OCI-M2 (cell line): ENCODE measurements at regions not wholly inside any gene's neighbourhood (a gene's known extent, or its start where the extent isn't known, plus 50 kb on each side); places are given as distances from the start of the nearest gene placed in this dataset.
"Not testable (repeated sequence)": the region's sequence is repeated elsewhere in the genome, so short reads cannot be mapped to it uniquely, and the experiment has no call there.

ENCODE experiments used
- DNase-seq: peaks from one replicate; lab custom pipeline; 2025; ENCODE audit not compliant: unreplicated experiment; lab: John Stamatoyannopoulos, UW

DNA sequence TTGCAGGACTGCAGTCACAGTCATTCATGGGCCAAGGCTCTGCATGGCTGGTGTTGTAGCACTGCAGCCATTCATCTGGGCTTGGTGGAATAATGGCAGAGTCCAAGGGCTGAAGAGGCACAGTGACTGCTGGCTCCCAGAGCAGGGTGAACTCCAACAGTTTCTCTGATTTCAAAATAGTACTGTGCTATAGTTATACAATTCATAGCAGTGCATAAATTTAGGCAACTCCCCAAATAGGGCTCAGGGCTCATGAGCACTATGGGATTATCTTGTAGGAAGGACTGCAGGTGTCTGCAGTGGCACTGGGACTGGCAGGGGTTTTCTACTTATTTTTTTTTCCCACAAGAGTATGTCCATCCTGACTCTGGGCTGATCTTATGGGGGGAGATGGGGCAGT lies 642.5 kb upstream of the SGCD start:
- no peak for DNase-seq

DNA sequence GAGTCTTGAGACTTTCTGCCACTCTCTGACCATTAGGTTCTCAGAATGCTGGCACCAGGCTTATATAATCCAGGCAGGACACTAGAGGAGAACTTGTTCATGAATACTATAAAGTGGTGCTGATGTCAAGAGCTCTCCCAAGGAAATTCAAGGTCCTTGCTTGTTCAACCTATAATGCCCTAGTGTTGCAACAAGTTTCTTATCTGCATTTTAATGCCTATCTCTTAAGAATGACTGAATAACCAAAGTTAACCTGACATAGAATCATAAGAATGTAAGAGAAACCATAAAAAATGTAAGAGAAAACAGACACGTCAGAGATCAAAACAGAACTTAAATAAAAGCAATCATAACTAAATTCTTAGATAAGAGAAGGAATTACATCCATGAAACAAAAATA lies 640.8 kb upstream of the SGCD start:
- DNase-seq = no peak

DNA sequence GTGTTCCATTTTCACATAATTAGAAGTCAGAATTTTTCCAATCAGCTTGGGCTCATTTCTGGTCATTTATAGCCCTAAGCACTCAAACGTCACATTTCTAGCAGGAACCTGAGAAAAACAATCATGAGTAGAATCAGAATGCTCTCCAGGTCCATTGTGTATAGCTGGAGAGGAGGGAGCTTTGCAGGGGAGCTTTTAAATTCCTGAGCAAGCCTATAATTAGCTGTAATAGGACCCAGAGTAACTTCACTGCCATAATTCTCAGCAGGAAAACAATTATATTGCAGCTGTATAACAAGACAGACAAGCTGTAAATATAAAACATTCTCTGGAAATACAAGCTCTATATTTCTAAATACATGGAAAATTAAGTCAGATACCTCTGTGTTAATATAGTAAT lies 637.6 kb upstream of the SGCD start:
- no peak for DNase-seq

DNA sequence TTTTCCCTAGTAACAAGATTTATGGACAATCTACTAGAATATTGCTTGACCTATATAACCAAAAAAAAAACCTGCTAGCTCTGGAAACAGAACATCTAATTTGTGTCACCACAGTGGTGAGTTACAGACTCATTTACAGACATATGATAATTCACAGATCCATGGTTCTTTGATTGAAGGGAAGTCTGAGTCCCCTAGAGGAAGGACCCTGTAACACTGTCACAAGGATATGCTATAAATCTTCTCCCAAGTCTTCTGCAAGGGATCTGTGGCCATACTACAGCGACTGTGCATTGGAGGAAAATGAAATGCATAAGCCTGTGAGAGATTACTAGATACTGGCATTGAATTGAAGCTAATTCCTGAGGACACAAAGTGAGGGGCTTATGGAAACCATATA lies 630.6 kb upstream of the SGCD start:
- no peak for DNase-seq

DNA sequence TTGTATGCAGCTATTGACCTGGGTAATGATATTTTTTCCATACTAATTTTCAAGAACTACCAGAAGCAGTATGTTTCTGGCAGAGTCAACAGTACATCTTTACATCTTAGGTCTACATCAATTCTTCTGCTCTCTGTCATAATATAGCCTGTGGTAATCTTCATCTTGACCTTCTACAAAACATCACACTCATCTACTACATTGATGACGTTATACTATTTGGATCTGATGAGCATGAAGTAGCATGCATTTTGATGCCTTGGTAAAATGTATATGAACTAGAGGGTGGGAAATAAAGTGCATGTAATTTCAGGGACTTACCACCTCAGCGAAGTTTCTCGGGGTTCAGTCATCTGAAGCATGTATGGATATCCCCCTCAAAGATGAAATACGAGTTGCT lies 629.7 kb upstream of the SGCD start:
- no peak for DNase-seq

DNA sequence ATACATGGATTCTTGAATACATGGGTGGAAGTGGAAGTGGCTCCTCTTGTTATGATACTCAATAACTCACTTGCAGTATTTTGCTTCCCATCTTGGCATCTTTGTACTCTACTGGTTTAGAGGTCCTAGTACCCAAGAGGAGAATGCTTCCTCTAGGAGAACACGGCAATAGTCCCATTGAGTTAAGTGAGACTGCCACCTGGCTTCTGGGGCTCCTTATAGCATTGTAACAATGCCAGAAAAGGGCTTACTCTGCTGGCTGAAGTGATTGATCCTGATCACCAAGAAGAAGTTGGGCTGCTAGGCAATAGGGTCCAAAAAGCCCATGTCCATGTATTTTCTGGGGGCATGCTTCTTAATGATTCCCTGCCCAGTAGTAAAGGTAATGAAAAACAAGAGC lies 627.6 kb upstream of the SGCD start:
- no peak for DNase-seq

DNA sequence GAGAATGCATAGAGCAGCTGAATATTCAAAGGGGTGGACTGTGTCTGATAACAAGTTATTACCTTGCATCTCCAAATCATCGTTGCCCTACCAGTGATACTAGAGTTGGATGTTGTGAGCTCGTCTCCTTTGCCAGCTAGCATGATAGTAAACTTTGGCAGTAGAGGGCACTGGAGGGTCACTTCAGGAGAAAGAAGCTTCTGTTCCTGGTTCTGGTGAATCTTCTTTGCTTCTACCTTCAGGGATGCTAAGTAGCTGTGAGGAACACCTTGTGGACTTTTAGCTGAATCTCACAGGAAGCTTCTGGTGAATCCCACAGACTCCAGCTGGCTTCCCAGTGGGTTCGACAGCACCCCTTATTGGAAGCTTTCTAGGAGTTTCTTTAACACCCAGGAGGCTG lies 626.6 kb upstream of the SGCD start:
- no peak for DNase-seq

DNA sequence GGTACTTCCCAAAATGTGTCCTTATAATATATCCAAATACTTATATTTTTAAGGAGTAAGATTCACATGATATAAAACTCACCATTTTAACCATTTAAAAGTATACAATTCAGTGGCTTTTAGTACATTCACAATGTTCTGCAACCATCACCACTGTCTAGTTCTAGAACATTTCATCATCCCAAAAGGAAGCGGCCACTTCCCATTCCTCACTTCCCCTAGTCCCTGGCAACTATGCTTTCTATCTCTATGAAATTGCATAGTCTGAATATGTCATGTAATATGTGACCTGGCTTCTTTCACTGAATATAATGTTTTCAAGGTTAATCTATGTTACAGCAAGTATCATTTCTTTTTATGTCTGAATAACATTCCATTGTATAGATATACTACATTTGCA lies 615.1 kb upstream of the SGCD start:
- no peak for DNase-seq

DNA sequence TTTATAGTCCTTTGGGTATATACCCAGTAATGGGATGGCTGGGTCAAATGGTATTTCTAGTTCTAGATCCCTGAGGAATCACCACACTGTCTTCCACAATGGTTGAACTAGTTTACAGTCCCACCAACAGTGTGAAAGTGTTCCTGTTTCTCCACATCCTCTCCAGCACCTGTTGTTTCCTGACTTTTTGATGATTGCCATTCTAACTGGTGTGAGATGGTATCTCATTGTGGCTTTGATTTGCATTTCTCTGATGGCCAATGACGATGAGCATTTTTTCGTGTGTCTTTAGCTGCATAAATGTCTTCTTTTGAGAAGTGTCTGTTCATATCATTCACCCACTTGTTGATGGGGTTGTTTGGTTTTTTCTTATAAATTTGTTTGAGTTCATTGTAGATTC lies 612.5 kb upstream of the SGCD start:
- not testable (repeated sequence) for DNase-seq

DNA sequence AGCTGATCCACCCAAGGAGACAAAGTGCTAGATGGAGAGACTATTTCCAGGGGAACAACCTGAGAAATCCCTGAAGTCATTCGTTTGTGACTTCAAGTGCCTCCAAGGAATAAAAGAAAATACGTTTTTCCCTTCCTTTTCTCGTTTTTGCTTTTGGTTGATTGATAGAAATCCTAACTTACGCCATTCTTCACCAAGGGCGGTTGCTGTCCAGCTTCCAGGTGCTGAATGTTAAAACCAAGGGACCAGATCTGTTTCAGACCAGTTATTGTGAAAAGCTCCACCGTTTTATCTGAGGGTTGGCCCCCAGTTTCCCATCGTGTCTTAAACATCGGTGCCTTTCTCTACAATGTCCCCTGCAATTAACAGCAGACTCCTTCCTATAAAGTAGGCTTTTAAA lies 600.7 kb upstream of the SGCD start:
- no peak for DNase-seq

DNA sequence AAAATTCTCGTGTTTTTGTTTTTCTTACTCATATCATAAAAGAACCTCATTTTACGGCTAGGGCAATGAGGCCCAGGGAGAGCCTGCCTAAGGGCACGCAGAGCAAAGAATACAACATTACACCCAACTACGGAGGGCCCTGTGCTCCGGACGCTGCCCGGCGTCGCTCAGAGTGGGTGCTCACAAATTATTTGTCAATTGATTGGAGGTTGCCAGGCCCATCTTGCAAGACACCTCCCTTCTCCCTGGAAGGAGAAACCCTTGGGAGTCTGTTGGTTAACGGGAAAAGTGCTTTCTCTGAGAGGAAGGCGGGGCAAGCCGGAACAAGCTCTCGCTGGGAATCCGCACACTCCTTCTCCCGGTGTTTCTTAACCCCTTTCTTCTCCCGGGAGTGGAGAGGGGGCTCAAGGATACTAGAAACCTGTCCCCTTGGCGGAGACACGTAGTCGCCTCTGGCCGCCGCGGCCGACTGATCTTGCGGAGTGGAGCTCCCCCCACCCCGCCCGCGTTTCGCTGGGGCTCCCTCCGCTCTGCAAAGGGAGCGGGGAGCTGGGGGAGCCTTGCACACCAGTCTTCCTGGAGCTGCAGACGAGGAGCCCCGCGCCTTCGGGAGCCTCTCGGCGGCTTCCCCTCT lies 599.3 kb upstream of the SGCD start:
- no peak for DNase-seq

DNA sequence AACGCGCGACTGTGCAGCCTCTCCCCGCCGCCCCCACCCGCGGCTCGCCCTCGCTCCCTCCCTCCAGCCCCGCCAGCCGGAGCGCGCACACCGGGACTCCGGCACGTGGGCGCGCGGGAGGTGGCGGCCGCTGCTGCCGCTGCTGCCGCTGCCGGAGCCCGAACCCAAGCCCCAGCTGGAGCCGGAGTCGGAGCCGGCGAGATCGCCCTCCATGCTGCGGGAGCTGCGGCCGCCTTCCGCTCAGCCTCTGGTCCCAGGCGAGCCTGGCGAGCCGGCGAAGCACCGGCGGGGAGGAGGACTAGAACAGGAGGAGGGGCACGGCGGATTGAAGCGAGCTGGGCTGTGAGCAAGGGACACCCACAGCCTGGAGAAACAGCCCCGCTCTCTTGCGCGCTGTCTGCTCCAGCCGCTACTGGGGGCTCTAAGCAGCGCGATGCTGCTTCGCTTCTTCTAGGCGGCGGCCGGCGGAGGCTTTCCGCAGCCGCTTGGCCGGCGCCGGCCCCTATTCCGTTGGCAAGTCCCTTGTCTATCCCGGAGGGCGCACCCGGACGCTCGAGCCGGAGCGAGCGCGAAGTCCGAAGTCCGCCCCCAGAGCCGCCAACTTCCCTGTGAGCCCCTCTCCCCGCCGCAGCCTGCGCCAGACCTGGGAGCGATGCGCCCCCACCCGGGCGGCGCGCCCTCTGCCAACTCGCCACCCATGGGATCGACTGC lies 598.7 kb upstream of the SGCD start:
- no peak for DNase-seq

DNA sequence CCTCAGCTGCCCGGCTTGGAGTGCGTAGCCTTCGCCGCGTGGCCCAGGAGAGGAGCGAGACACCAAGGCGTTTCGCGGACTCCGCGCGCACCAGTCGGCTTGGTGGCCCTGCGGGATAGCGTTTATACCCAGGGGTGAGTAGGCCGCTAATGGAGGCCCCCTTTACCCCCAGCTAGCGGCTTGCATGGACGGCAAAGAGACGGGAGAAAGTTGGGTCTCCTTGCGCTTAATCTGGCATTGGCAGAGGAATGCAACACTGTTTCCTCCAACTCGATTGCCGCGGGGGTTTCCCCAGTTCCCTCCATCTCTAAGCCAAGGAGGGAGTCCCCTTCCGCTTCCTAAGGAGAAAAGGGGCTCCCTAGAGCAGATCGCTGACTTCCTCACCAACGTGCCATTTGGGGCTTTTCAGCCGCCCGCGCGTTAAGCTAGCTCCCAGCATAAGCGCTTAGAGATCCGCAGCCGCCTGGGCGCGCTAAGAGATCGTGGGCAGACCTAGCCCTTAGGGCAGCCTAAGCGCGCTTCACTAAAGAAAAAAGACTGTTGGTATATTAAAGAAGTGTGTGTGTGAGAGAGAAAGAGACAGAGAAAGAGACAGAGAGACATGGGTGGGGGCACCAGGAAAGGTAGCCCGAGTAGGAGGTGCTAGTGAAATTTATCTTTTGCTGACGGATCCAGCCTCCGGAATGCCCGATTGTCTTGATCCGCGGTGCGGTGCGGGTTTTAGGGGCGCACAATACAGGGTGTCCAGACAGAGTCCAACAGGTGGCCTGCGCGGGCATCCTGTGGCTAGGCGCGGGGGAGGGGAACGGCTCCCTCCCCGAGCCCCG lies 597.9 kb upstream of the SGCD start:
- no peak for DNase-seq

DNA sequence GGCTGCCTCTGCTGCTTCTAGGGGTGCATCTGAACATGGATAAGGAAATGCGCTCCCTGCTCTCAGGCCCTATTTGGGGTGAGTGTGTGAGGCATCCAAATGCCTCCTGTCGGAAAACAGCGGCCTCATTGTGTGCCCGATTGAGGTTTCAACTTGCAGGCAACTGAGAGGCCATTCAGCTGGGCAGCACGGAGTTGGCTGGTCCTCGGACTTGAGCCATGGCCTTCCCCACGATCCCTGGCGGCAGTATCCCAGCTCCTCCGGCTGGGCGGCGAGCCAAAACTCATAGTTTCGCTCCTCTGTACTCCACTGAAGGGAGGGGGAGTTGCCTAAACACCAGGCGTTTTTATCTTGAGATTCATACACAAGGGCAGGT lies 597.3 kb upstream of the SGCD start:
- DNase-seq = no peak

DNA sequence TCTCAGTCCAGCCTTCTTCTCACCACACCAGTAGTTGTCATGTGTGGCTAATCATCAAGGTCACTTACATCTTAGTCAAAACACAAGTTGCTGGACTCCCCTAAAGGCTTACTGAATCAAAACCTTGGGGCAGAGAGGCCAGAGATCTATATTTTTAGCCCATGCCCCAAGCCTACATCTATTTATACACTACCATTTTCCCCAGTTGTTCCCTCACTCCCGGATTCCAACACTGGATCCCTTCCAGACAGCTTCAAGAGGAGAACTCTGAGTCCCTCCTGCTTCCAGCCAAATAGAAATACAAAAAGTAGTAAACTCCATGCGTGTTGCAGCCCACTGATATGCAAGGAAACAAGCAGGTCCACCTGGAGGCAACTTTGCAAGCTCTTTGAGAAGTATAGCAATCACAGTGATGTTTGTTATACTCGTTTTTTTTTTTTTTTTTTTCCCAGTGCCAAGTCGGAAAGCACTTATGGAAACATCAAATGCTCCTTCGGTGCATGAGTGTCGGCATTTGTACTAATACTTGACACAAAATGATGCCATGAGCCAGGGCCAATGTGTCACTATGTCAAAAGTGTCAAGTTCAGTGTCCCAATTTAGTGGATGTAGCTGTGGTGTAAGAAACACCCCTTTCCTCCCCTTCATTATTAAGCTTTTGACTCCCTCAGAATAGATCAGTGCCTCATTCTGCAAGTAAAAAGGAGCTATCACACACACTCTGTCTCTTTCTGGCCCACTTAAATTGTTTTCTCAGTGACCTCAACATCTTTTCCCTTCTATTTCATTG lies 594.2 kb upstream of the SGCD start:
- no peak for DNase-seq

DNA sequence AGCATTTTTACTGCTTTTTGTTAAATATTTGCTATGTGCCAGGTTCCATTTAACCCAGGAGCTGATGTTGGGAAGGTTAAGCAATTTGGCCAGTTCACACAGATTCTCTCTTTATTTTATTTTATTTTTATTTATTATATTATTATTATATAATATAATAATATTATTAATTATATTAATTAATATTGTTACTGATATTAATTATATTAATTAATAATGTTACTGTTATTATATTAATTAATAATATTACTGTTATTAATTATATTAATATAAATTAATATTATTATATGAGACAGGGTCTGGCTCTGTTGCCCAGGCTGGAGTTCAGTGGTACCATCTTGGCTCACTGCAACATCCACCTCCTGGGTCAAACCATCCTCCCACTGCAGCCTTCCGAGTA lies 593.0 kb upstream of the SGCD start:
- DNase-seq = no peak

DNA sequence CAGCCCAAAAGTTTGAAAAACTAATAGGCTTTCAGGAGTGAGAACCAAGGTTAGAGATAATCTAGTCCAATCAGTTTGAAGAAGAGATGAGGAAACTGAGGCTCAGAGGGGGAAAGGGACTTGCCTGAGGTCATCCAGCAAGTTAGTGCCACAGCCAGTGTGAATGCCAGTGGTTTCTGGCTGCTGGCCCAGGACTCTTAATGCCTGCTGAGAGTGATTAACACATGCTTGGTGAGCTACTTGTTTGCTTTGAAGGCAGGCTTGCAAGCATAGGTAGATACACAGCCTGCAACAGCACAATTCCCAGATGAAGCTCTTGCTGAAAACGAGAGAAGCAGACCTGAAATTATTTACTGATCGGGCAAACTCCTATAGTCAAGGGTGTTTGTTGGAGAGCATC lies 591.6 kb upstream of the SGCD start:
- no peak for DNase-seq

DNA sequence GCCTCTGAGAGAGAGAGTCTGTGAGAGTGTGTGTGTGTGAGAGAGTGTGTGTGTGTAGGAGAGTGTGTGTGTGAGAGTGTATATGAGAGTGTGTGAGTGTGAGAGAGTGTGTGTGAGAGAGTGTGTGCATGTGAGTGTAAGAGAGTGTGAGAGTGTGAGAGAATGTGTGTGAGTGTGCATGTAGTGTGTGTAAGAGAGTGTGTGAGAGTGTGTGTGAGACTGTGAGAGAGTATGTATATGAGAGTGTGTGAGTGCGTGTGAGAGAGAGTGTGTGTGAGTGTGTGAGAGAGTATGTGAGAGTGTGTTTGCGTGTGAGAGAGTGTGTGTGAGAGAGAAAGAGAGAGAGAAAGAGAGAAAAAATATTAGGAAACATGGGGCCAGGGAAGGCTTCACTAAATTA lies 588.3 kb upstream of the SGCD start:
- DNase-seq = no peak

DNA sequence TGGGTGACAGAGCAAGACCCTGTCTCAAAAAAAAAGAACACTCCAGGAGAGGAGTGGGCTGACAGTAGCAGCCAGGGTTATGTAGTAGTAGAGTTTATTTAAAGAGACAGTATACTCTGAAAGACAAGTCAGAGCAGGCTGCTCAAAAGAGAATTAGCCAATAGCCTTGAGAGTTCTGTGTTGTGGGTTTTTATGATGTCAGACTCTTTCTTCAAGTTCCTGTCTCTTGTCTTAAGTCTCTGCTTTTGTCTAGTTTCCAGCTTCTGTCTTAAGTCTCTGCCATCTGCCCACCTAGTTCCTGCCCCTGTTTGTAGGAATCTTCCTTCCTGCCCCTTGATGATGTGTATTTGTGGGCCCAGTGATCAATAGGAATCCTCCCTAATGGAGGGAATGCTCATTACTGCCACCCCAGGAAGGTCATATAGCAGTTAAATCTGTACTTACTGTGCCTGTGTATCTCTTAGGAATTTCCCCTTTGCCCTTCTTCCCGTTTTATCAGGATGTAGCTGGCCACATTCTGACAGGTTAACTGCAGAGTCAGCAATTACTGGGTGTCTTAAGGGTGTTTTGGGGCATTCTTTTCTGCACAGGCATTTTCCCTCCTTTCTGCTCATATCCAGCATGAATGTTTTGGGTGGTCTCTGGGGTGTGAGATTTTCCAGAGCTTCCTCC lies 580.5 kb upstream of the SGCD start:
- DNase-seq = no peak

DNA sequence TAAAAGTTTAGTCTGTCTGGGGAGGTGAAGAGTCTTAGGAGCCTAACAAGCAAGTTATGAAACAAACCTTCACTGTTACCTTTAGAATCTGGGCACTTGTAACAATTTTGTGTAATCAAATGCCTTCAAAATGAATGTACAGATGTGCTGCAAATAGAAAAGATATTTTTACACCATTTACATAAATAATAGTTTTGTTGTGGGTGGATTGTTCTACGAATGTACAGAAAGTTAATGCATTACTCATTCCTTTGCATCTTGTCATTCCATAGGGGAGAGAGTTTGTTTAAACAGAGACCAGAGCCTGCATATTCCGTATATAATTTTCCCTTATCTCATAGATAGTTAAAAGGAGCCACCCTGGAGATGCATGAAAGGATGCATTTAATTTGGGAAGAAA lies 576.9 kb upstream of the SGCD start:
- no peak for DNase-seq

DNA sequence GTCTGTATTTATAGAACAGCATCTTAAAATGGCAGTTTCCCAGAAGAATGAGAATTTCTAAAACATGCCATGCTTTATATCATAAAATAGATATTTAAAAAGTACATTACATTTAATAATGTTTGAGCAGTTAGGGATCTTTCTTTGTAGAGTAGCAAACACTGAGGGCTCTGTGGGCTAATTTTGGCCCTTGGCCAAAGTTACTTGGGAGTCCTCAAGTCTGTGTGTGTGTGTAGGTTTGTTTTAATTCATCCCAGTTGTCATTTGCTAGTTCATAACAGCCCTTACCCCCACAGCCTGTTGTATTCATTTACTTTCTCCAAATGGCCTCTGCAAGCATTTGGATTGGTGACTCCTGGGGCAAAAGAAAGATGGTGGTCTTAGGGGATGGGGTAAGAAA lies 576.4 kb upstream of the SGCD start:
- no peak for DNase-seq
